Esophagus muscularis mucosa (tissue), 4 donors: ENCODE measurements at regions not wholly inside any gene's neighbourhood (a gene's known extent, or its start where the extent isn't known, plus 50 kb on each side); places are given as distances from the start of the nearest gene placed in this dataset.

Experiments used
- CTCF ChIP-seq, 3 experiments: fragments of 200-600 bp in 2 of 3; fragments of 450-650 bp in 1 of 3; sonication (generic) in 2 of 3; IDR thresholded peaks; one replicate each; pipeline ENCODE4 v1.5.1; 2017 to 2019; ENCODE audit warnings: antibody characterized with exemption in 3 of 3, mild to moderate bottlenecking in 2 of 3, moderate library complexity in 1 of 3
- EP300 ChIP-seq: sonication (generic); formaldehyde crosslinking; IDR thresholded peaks from one replicate; pipeline ENCODE4 v1.6.1; 2017; ENCODE audit warnings: antibody characterized with exemption
- POLR2A ChIP-seq: fragments of 450-650 bp; IDR thresholded peaks from one replicate; pipeline ENCODE4 v1.6.1; 2017; ENCODE audit warnings: antibody characterized with exemption, moderate library complexity, mild to moderate bottlenecking, low read depth
- POLR2AphosphoS5 ChIP-seq, 2 donors: sonication (generic); formaldehyde crosslinking; IDR thresholded peaks; one replicate each; pipeline ENCODE4 v1.6.1; 2017; ENCODE audit warnings: antibody characterized with exemption in 2 of 2

GRCh38 chr6:119717942-119718341 is 368.4 kb upstream of the MAN1A1 start:
- TF ChIP-seq CTCF (IDR thresholded peaks at IDR 0.05) (no peak), POLR2A (no peak), EP300 (no peak), POLR2AphosphoS5 (IDR thresholded peaks at IDR 0.05) (no peak)
